ENCODE measurements at regions not wholly inside any gene's neighbourhood (a gene's known extent, or its start where the extent isn't known, plus 50 kb on each side); places are given as distances from the start of the nearest gene placed in this dataset.

DNA sequence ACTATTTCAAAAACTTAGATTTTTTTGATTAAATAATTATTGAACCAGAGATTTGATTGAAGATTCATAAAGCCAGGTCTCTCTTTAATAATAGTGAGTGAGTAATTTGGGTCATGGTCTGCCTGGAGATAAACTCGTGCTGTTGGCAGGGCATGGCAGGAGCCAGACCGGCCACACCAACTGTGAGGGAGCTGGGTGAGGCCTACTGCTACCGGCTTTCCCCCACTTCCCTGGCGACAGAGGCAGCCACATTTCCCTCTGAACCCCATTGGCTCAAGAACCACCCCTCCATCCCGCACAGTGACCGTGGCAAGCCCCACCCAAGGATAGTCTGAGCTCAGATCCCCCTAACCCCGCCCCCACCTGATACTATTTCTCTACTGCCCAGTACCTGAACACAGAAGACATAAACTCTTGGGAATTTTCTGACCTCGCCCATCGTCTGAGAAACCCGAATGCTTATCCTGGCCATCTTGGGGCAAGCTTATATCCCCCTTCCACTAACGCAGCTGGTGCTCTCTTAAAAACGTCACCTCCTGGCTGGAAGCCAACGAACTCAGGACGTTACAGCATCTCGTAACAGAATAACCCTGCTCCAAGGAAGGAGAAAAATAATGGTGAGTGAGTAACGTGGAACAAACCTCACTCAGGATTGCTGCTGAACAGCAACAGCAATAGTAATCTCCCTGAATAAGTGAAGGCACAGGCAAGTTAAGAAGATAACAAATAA, 627.6 kb upstream of the PCDH9 start:
- ATAC-seq (ENCODE audit: low FRiP score in 2 of 2) (no peak), DNase-seq (peak in 1 of 2 donors; percentile 15)
- Histone ChIP-seq H3K27ac (no peak overlapping the region), H3K4me3 (no peak overlapping the region), H3K27me3 (no peaks in the 10 kb centered on the region), H3K36me3 (no peaks in the 10 kb centered on the region), H3K9me3 (no peaks in the 10 kb centered on the region), H3K4me1 (no peaks in the 10 kb centered on the region)
- 85% methylated on average over 16 of the region's 16 CpGs for WGBS, 2 donors
- no peak for TF ChIP-seq POLR2A (IDR thresholded peaks at IDR 0.05)
- TF ChIP-seq, protein P1, sequence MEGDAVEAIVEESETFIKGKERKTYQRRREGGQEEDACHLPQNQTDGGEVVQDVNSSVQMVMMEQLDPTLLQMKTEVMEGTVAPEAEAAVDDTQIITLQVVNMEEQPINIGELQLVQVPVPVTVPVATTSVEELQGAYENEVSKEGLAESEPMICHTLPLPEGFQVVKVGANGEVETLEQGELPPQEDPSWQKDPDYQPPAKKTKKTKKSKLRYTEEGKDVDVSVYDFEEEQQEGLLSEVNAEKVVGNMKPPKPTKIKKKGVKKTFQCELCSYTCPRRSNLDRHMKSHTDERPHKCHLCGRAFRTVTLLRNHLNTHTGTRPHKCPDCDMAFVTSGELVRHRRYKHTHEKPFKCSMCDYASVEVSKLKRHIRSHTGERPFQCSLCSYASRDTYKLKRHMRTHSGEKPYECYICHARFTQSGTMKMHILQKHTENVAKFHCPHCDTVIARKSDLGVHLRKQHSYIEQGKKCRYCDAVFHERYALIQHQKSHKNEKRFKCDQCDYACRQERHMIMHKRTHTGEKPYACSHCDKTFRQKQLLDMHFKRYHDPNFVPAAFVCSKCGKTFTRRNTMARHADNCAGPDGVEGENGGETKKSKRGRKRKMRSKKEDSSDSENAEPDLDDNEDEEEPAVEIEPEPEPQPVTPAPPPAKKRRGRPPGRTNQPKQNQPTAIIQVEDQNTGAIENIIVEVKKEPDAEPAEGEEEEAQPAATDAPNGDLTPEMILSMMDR (IDR thresholded peaks at IDR 0.05): no peak
- TF ChIP-seq EP300 (IDR thresholded peaks at IDR 0.05): no peak
- no peak for TF ChIP-seq POLR2AphosphoS5 (IDR thresholded peaks at IDR 0.05)

DNA sequence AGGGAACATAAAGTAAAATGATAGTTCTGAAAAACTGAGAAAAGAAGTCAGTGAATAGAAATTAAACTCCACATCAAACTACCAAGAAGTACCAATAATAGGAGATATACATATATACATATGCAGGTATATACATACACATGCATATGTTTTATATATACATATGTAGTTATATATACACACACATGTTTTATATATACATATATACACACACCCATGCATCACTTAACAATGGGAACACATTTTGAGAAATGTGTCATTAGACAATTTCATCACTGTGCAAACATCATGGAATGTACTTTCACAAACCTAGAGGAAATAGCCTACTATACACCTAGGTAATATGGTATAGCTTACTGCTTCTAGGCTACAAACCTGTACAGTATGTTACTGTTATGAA, 626.8 kb upstream of the PCDH9 start:
- TF ChIP-seq, protein P1 (IDR thresholded peaks at IDR 0.05): no peak
- TF ChIP-seq POLR2A (IDR thresholded peaks at IDR 0.05) (no peak), POLR2AphosphoS5 (IDR thresholded peaks at IDR 0.05) (no peak), EP300 (IDR thresholded peaks at IDR 0.05) (no peak)
- Histone ChIP-seq H3K27ac (no peak overlapping the region), H3K9me3 (no peaks in the 10 kb centered on the region), H3K4me1 (no peaks in the 10 kb centered on the region), H3K4me3 (no peak overlapping the region), H3K27me3 (no peaks in the 10 kb centered on the region), H3K36me3 (no peaks in the 10 kb centered on the region)
- ATAC-seq (ENCODE audit: low FRiP score in 2 of 2) (no peak), DNase-seq (no peak)

DNA sequence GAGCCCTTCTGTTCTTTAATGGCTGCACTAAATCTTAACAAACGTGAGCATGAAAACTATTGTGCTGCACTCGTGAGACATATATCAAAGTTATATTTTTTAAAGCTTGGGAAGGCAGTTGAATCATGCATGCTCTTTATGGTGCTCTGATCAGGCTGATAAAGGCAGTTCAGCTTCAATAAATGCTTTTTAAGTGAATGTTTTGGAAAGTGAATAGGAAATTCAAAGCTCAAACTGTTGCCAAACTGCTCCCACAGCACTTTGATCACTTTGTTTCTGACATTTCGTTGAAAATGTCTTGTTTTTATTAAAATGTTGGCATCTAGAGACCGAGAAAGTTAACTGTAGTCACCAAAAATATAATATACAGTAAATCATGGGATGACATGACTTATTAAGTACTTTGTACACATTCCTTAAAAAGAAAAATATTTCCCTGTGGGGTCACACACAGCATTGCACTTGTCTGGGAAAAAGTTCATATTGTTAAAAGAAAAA, 625.7 kb upstream of the PCDH9 start:
- WGBS, 2 donors: 10 to 14% methylated on average over 4 of the region's 4 CpGs
- ATAC-seq (ENCODE audit: low FRiP score in 2 of 2) (no peak), DNase-seq (no peak)
- H3K9me3 ChIP-seq: no peaks in the 10 kb centered on the region
- H3K27ac ChIP-seq: no peak overlapping the region
- no peaks in the 10 kb centered on the region for H3K36me3 ChIP-seq
- H3K27me3 ChIP-seq: no peaks in the 10 kb centered on the region
- no peaks in the 10 kb centered on the region for H3K4me1 ChIP-seq
- TF ChIP-seq POLR2A (IDR thresholded peaks at IDR 0.05) (no peak), EP300 (IDR thresholded peaks at IDR 0.05) (no peak), POLR2AphosphoS5 (IDR thresholded peaks at IDR 0.05) (no peak)
- TF ChIP-seq, protein P1 (IDR thresholded peaks at IDR 0.05): no peak
- no peak overlapping the region for H3K4me3 ChIP-seq

DNA sequence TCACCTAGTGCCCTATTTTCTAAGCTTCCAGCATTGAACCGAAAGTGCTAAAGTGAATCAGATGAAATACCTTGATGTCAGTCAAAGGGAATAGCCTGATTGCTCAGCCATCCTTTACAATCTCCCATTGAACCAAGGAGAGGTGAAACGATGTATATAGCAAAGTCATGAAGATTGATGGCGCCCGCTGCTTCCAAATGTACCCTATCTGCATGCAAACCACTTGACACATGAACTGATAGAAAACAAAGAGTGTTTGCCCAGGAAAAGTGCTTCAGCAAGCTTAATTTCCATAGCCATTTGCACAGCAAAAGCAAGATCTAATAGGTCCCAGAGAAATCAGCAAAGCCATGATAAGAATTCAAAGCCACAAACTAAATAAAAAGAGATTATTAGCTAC, 624.9 kb upstream of the PCDH9 start:
- Histone ChIP-seq H3K27me3 (no peaks in the 10 kb centered on the region), H3K9me3 (no peaks in the 10 kb centered on the region), H3K27ac (no peak overlapping the region), H3K4me3 (no peak overlapping the region), H3K36me3 (no peaks in the 10 kb centered on the region), H3K4me1 (no peaks in the 10 kb centered on the region)
- no peak for DNase-seq
- TF ChIP-seq EP300 (IDR thresholded peaks at IDR 0.05) (no peak), POLR2AphosphoS5 (IDR thresholded peaks at IDR 0.05) (no peak), POLR2A (IDR thresholded peaks at IDR 0.05) (no peak)
- TF ChIP-seq, protein P1 (IDR thresholded peaks at IDR 0.05): no peak
- 64 to 76% methylated on average over 4 of the region's 4 CpGs for WGBS, 2 donors
- no peak for ATAC-seq (ENCODE audit: low FRiP score in 2 of 2)

DNA sequence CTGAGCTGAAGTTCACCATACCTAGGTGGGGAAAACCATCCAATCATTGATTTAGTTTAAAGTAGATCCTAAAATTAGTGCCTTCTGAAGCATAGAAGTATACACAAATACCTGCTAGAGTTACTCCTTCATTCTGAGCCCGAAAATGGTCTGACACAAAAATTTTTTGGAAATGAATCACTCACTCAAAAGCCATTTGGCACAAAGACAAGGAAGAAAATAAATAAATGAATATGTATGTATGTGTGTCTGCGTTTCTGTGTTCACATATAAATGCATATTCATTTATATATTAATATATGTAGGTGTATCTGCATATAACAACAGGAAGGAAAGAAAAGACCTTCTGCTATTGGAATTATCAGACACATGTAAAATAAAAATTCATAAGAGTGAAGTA, 614.4 kb upstream of the PCDH9 start:
- WGBS, 2 donors: 79 to 80% methylated on average over 2 of the region's 2 CpGs
- TF ChIP-seq EP300 (IDR thresholded peaks at IDR 0.05) (no peak), POLR2A (IDR thresholded peaks at IDR 0.05) (no peak), POLR2AphosphoS5 (IDR thresholded peaks at IDR 0.05) (no peak)
- TF ChIP-seq, protein P1 (IDR thresholded peaks at IDR 0.05): no peak
- H3K36me3 ChIP-seq: no peaks in the 10 kb centered on the region
- ATAC-seq (ENCODE audit: low FRiP score in 2 of 2) (no peak), DNase-seq (no peak)
- no peak overlapping the region for H3K27ac ChIP-seq
- H3K4me1 ChIP-seq: no peaks in the 10 kb centered on the region
- H3K4me3 ChIP-seq: no peak overlapping the region
- no peaks in the 10 kb centered on the region for H3K9me3 ChIP-seq
- no peaks in the 10 kb centered on the region for H3K27me3 ChIP-seq

All from upper lobe of left lung (tissue), 6 donors.